Fibroblast of lung (primary cell): ENCODE measurements at regions not wholly inside any gene's neighbourhood (a gene's known extent, or its start where the extent isn't known, plus 50 kb on each side); places are given as distances from the start of the nearest gene placed in this dataset.
"Not testable (repeated sequence)": the region's sequence is repeated elsewhere in the genome, so short reads cannot be mapped to it uniquely, and the experiment has no call there.

Source experiments
- DNase-seq, 2 donors: peaks; one replicate each; pipeline versions ENCODE4 v3.0.0 to v3.0.0-alpha.2; 2010; ENCODE audit warnings: low read depth in 2 of 2
- H2AFZ ChIP-seq: 2 replicates; pipeline ENCODE4 v1.5.1; 2012; ENCODE audit warnings: low read length, control low read depth, inconsistent platforms
- H3K27ac ChIP-seq: 2 replicates; pipeline ENCODE4 v1.5.1; 2011; ENCODE audit warnings: low read length, control low read depth; ENCODE audit not compliant: insufficient read depth
- H3K27me3 ChIP-seq: 2 replicates; pipeline ENCODE4 v1.5.1; 2011; ENCODE audit warnings: mild to moderate bottlenecking, low read length; ENCODE audit not compliant: control insufficient read depth, insufficient read depth
- H3K36me3 ChIP-seq: 2 replicates; pipeline ENCODE4 v1.5.1; 2011; ENCODE audit warnings: low read length; ENCODE audit not compliant: control insufficient read depth, insufficient read depth
- H3K4me1 ChIP-seq: 2 replicates; pipeline ENCODE4 v1.5.1; 2011; ENCODE audit warnings: low read length; ENCODE audit not compliant: control insufficient read depth, insufficient read depth; ENCODE audit errors: extremely low read depth
- H3K4me2 ChIP-seq: 2 replicates; pipeline ENCODE4 v1.5.1; 2011; ENCODE audit warnings: low read length, control low read depth; ENCODE audit not compliant: insufficient read depth; ENCODE audit errors: extremely low read depth
- H3K4me3 ChIP-seq, 4 experiments: fragments of 200-600 bp in 1 of 4; sonication (generic) in 1 of 4; replicated peaks in 1 of 4; 2 replicates each; pipeline ENCODE4 v1.5.1; 2011 to 2016; ENCODE audit warnings: low read length in 4 of 4, low read depth in 3 of 4, mild to moderate bottlenecking in 3 of 4, control low read depth in 2 of 4, inconsistent platforms in 1 of 4, mixed read lengths in 1 of 4; ENCODE audit not compliant: insufficient read depth in 1 of 4; ENCODE audit errors: control extremely low read depth in 1 of 4
- H3K79me2 ChIP-seq: 2 replicates; pipeline ENCODE4 v1.5.1; 2012; ENCODE audit warnings: mild to moderate bottlenecking, low read length, inconsistent platforms; ENCODE audit not compliant: control insufficient read depth, insufficient read depth
- H3K9ac ChIP-seq: 2 replicates; pipeline ENCODE4 v1.5.1; 2011; ENCODE audit warnings: mild to moderate bottlenecking, low read length, control low read depth; ENCODE audit not compliant: insufficient read depth
- H3K9me3 ChIP-seq: 2 replicates; pipeline ENCODE4 v1.5.1; 2012; ENCODE audit warnings: low read depth, low read length; ENCODE audit not compliant: control insufficient read depth, insufficient read depth
- H4K20me1 ChIP-seq: 2 replicates; pipeline ENCODE4 v1.5.1; 2011; ENCODE audit warnings: low read length; ENCODE audit not compliant: control insufficient read depth, insufficient read depth; ENCODE audit errors: extremely low read depth
- CTCF ChIP-seq, 2 donors: IDR thresholded peaks in 1 of 2; conservative IDR thresholded peaks in 1 of 2; 1 replicate in 1 of 2; 2 replicates in 1 of 2; pipeline ENCODE4 v1.5.1; 2011 to 2012; ENCODE audit warnings: low read length in 2 of 2, control low read depth in 1 of 2, inconsistent platforms in 1 of 2, low read depth in 1 of 2, mild to moderate bottlenecking in 1 of 2
- EZH2 ChIP-seq: IDR thresholded peaks from 2 replicates; pipeline ENCODE4 v1.5.1; 2012; ENCODE audit warnings: low read length, control low read depth, mild to moderate bottlenecking; ENCODE audit errors: missing control alignments

- no peak for DNase-seq
- Histone ChIP-seq H3K79me2 (no peaks in the 10 kb centered on the region), H3K27ac (no peak overlapping the region), H3K9ac (no peak overlapping the region), H3K27me3 (no peaks in the 10 kb centered on the region), H3K4me3 (no peak overlapping the region), H3K4me1 (no peaks in the 10 kb centered on the region), H4K20me1 (no peaks in the 10 kb centered on the region), H3K4me2 (no peak overlapping the region), H2AFZ (no peak overlapping the region), H3K36me3 (no peaks in the 10 kb centered on the region), H3K9me3 (no peaks in the 10 kb centered on the region)
- TF ChIP-seq CTCF (conservative IDR thresholded peaks at IDR 0.05 in 1 of 2, IDR thresholded peaks at IDR 0.05 in 1 of 2; ENCODE audit: low read depth in 1 of 2, low read length in 2 of 2) (no peak), EZH2 (no peak)
These were observed 1009.1 kb upstream of the SPRY2 start for GRCh38 chr13:81350056-81350455.

DNA sequence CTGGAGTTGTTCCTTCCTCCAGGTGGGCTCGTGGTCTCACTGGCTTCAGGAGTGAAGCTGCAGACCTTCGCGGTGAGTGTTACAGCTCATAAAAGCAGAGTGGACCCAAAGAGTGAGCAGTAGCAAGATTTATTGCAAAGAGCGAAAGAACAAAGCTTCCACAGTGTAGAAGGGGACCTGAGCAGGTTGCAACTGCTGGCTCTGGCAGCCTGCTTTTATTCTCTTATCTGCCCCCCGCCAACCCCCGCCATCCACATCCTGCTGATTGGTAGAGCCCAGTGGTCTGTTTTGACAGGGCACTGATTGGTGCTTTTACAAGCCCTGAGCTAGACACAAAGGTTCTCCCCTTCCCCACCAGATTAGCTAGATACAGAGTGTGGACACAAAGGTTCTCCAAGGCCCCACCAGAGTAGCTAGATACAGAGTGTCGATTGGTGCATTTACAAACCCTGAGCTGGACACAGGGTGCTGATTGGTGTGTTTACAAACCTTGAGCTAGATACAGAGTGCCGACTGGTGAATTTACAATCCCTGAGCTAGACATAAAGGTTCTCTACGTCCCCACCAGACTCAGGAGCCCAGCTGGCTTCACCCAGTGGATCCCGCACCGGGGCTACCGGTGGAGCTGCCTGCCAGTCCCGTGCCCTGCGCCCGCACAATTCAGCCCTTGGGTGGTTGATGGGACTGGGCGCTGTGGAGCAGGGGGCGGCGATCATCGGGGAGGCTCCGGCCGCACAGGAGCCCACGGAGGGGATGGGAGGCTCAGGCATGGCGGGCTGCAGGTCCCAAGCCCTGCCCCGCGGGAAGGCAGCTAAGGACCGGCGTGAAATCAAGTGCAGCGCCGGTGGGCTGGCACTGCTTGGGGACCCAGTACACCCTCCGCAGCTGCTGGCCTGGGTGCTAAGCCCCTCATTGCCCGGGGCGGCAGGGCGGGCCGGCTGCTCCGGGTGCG, 999.5 kb upstream of the SPRY2 start:
- DNase-seq, H3K9ac ChIP-seq, H3K27ac ChIP-seq, H3K79me2 ChIP-seq, H2AFZ ChIP-seq, H3K9me3 ChIP-seq, H3K4me2 ChIP-seq, H3K4me3 ChIP-seq, H4K20me1 ChIP-seq, H3K4me1 ChIP-seq, H3K36me3 ChIP-seq, H3K27me3 ChIP-seq: not testable (repeated sequence)

DNA sequence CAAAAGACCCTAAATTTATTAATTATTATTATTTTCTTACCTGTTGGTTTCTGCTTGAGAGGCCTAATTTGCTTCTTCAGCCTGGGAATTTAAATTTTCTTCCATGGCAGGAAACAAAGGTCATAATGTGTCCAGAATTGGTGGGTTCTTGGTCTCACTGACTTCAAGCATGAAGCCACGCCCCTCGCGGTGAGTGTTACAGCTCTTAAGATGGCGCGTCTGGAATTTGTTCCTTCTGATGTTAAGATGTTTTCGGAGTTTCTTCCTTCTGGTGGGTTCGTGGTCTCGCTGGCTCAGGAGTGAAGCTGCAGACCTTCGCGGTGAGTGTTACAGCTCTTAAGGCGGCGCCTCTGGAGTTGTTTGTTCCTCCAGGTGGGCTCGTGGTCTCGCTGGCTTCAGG, 998.7 kb upstream of the SPRY2 start:
- H3K36me3 ChIP-seq, H4K20me1 ChIP-seq, H3K79me2 ChIP-seq, DNase-seq, H3K9ac ChIP-seq, H3K4me3 ChIP-seq, H3K27me3 ChIP-seq, H3K4me1 ChIP-seq, H3K27ac ChIP-seq, H3K9me3 ChIP-seq, H3K4me2 ChIP-seq, H2AFZ ChIP-seq: not testable (repeated sequence)

- Histone ChIP-seq H3K4me3 (no peak overlapping the region), H3K27me3 (no peaks in the 10 kb centered on the region), H3K27ac (no peak overlapping the region), H3K9me3 (no peaks in the 10 kb centered on the region), H3K36me3 (no peaks in the 10 kb centered on the region), H3K4me1 (no peaks in the 10 kb centered on the region), H4K20me1 (no peaks in the 10 kb centered on the region), H2AFZ (no peak overlapping the region), H3K9ac (no peak overlapping the region), H3K79me2 (no peaks in the 10 kb centered on the region), H3K4me2 (no peak overlapping the region)
- no peak for DNase-seq
- no peak for TF ChIP-seq CTCF (conservative IDR thresholded peaks at IDR 0.05 in 1 of 2, IDR thresholded peaks at IDR 0.05 in 1 of 2; ENCODE audit: low read depth in 1 of 2, low read length in 2 of 2)
- TF ChIP-seq EZH2 = no peak
These were observed 993.6 kb upstream of the SPRY2 start for GRCh38 chr13:81334481-81334880.
